ENCODE measurements at regions not wholly inside any gene's neighbourhood (a gene's known extent, or its start where the extent isn't known, plus 50 kb on each side); places are given as distances from the start of the nearest gene placed in this dataset.

GRCh38 chr10:71159892-71160291, 52.5 kb upstream of the UNC5B start:
- DNase-seq: no peak

- no peak for DNase-seq
These were observed 50.9 kb upstream of the UNC5B start for GRCh38 chr10:71161425-71161824.

Data from NCI-H1436 treated with DMSO at 0.1 percent for 48 hours (cell line).